Keratinocyte (primary cell): ENCODE measurements at regions not wholly inside any gene's neighbourhood (a gene's known extent, or its start where the extent isn't known, plus 50 kb on each side); places are given as distances from the start of the nearest gene placed in this dataset.

ENCODE experiments used
- DNase-seq: peaks from one replicate; pipeline ENCODE4 v3.0.0-alpha.2; 2011; ENCODE audit warnings: low read depth, missing footprints, low spot score
- FAIRE-seq: peaks from 2 replicates; lab custom pipeline; 2011; peaks lifted over from hg19 to GRCh38; lab: Jason Lieb, UNC
- H2AFZ ChIP-seq: 2 replicates; pipeline ENCODE4 v1.6.0; 2012; ENCODE audit warnings: low read length, control low read depth, inconsistent platforms; ENCODE audit not compliant: control insufficient read depth
- H3K27ac ChIP-seq: 2 replicates; pipeline ENCODE4 v1.5.1; 2011; ENCODE audit warnings: low read length; ENCODE audit not compliant: control insufficient read depth, insufficient read depth
- H3K27me3 ChIP-seq: 3 replicates; pipeline ENCODE4 v1.6.0; 2011; ENCODE audit warnings: low read length; ENCODE audit not compliant: control insufficient read depth, insufficient read depth; ENCODE audit errors: extremely low read depth
- H3K36me3 ChIP-seq, 2 experiments: 2 replicates in 1 of 2; 3 replicates in 1 of 2; pipeline ENCODE4 v1.5.1; 2011; ENCODE audit warnings: low read length in 2 of 2, mild to moderate bottlenecking in 1 of 2; ENCODE audit not compliant: control insufficient read depth in 2 of 2, insufficient read depth in 2 of 2; ENCODE audit errors: extremely low read depth in 1 of 2
- H3K4me1 ChIP-seq: 3 replicates; pipeline ENCODE4 v1.5.1; 2011; ENCODE audit warnings: low read length; ENCODE audit not compliant: control insufficient read depth, insufficient read depth; ENCODE audit errors: extremely low read depth
- H3K4me2 ChIP-seq: 3 replicates; pipeline ENCODE4 v1.6.0; 2011; ENCODE audit warnings: low read depth, low read length; ENCODE audit not compliant: control insufficient read depth, insufficient read depth; ENCODE audit errors: extremely low read depth
- H3K4me3 ChIP-seq, 3 experiments: fragments of 200-600 bp in 1 of 3; sonication (generic) in 1 of 3; 2 replicates in 2 of 3; 3 replicates in 1 of 3; pipeline ENCODE4 v1.5.1; 2011 to 2016; ENCODE audit warnings: low read length in 3 of 3, mild to moderate bottlenecking in 3 of 3, control low read depth in 2 of 3, inconsistent platforms in 1 of 3, low read depth in 1 of 3, mixed read lengths in 1 of 3, mixed run types in 1 of 3, moderate library complexity in 1 of 3; ENCODE audit not compliant: control insufficient read depth in 2 of 3, insufficient read depth in 2 of 3; ENCODE audit errors: extremely low read depth in 1 of 3
- H3K79me2 ChIP-seq: 2 replicates; pipeline ENCODE4 v1.6.0; 2012; ENCODE audit warnings: low read length; ENCODE audit not compliant: control insufficient read depth, insufficient read depth
- H3K9ac ChIP-seq: 3 replicates; pipeline ENCODE4 v1.6.0; 2011; ENCODE audit warnings: low read length; ENCODE audit not compliant: control insufficient read depth, insufficient read depth; ENCODE audit errors: extremely low read depth
- H3K9me1 ChIP-seq: 3 replicates; pipeline ENCODE4 v1.6.0; 2011; ENCODE audit warnings: low read length; ENCODE audit not compliant: control insufficient read depth, insufficient read depth; ENCODE audit errors: extremely low read depth
- H3K9me3 ChIP-seq: 2 replicates; pipeline ENCODE4 v1.5.1; 2012; ENCODE audit warnings: low read depth, low read length; ENCODE audit not compliant: control insufficient read depth
- H4K20me1 ChIP-seq: 3 replicates; pipeline ENCODE4 v1.6.0; 2011; ENCODE audit warnings: low read length; ENCODE audit not compliant: control insufficient read depth, insufficient read depth; ENCODE audit errors: extremely low read depth
- EZH2 ChIP-seq: IDR thresholded peaks from one replicate; pipeline ENCODE4 v1.6.1; 2012; ENCODE audit warnings: inconsistent platforms, mild to moderate bottlenecking, low read length, moderate library complexity
- dilution Hi-C: fragments of 300-500 bp; cut with MboI; formaldehyde crosslinking; loops from one replicate; pipeline ENCODE4 v1.7.0; 2020; ENCODE audit warnings: low sequenced_read_pairs; ENCODE audit not compliant: extremely low pct_ligation_motif_present
- TF ChIP-seq, protein P1 (sequence below), 3 experiments: IDR thresholded peaks in 1 of 3; conservative IDR thresholded peaks in 1 of 3; optimal IDR thresholded peaks in 1 of 3; 2 replicates in 2 of 3; 3 replicates in 1 of 3; pipeline versions ENCODE3 to v1.5.1; 2011; ENCODE audit warnings: low read length in 3 of 3, mild to moderate bottlenecking in 3 of 3, moderate library complexity in 2 of 3, control low read depth in 1 of 3, inconsistent platforms in 1 of 3; ENCODE audit not compliant: insufficient read depth in 2 of 3; ENCODE audit errors: extremely low read depth in 1 of 3

DNA sequence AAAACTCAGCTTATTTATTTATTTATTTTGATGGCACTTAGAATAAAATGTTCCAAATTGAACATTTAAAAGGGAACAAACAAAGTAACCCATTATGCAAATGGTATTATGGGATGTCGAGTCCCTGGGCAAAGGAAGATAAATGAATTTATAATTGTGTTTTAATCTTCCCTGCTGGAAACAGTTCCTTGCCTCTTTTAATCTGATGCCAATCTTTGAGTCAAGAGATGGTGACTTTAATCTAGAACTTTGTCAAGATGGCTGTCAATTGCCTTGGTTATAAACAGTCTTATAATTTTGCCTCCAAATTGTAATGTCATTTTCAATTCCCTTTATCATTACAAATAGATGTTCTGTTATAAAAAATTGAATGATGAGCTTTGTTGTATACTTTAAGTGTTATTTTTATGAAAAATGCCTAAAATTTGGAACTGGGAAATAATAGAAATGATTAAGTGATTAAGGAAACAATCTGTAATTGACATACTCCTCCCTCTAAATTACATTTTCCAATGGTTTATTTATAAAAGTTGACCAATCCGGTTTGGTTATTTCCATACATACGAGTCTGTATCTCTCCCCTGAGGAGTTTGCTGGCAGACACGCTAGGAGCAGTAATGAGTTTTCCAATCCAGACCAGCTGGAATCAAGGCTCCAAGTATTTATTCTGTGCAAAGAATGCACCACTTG is 134.9 kb upstream of the FRMD6 start:
- DNase-seq, result no peak
- Histone ChIP-seq H3K4me1 (peaks cover 23% of the 10 kb centered on the region), H3K4me2 (no peak overlapping the region), H4K20me1 (no peaks in the 10 kb centered on the region), H2AFZ (no peak overlapping the region), H3K36me3 (peaks cover 17 to 29% of the 10 kb centered on the region in 2 experiments), H3K9me3 (no peaks in the 10 kb centered on the region), H3K9me1 (no peaks in the 10 kb centered on the region), H3K9ac (no peak overlapping the region), H3K27ac (no peak overlapping the region), H3K27me3 (no peaks in the 10 kb centered on the region), H3K4me3 (no peak overlapping the region), H3K79me2 (peaks cover 93% of the 10 kb centered on the region)
- no peak for FAIRE-seq
- dilution Hi-C loops, result no loop called here
- TF ChIP-seq EZH2, result no peak
- TF ChIP-seq, protein P1, sequence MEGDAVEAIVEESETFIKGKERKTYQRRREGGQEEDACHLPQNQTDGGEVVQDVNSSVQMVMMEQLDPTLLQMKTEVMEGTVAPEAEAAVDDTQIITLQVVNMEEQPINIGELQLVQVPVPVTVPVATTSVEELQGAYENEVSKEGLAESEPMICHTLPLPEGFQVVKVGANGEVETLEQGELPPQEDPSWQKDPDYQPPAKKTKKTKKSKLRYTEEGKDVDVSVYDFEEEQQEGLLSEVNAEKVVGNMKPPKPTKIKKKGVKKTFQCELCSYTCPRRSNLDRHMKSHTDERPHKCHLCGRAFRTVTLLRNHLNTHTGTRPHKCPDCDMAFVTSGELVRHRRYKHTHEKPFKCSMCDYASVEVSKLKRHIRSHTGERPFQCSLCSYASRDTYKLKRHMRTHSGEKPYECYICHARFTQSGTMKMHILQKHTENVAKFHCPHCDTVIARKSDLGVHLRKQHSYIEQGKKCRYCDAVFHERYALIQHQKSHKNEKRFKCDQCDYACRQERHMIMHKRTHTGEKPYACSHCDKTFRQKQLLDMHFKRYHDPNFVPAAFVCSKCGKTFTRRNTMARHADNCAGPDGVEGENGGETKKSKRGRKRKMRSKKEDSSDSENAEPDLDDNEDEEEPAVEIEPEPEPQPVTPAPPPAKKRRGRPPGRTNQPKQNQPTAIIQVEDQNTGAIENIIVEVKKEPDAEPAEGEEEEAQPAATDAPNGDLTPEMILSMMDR (optimal IDR thresholded peaks at IDR 0.05 in 1 of 3, IDR thresholded peaks at IDR 0.05 in 1 of 3, conservative IDR thresholded peaks at IDR 0.05 in 1 of 3; ENCODE audit: extremely low read depth in 1 of 3, insufficient read depth in 2 of 3, low read length in 3 of 3), result no peak

DNA sequence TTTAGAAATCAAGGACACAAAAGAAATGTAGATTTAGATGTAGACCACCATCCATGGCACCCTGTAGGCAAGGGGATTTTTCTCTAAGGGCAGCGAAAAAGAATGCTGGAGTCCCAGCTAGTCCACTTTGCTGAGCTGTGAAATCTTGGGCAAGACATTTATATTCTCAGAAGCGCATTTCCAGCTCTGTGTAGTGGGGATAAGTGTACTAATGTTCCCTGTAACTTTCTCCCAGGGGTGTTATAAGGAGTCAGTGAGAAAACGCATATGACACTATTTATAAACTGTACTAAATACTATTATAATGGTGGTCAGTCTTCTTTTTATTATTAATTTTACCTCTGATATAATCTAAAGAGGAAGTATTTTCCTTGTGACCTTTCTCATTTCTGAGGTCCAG is 133.4 kb upstream of the FRMD6 start:
- dilution Hi-C loops, result no loop called here
- no peak for FAIRE-seq
- Histone ChIP-seq H3K36me3 (peaks cover 19 to 20% of the 10 kb centered on the region in 2 experiments), H3K9ac (no peak overlapping the region), H3K4me2 (no peak overlapping the region), H3K27me3 (no peaks in the 10 kb centered on the region), H4K20me1 (no peaks in the 10 kb centered on the region), H3K27ac (no peak overlapping the region), H3K9me3 (no peaks in the 10 kb centered on the region), H3K9me1 (no peaks in the 10 kb centered on the region), H3K79me2 (peaks cover 91% of the 10 kb centered on the region), H3K4me1 (peaks cover 23% of the 10 kb centered on the region), H3K4me3 (no peak overlapping the region), H2AFZ (no peak overlapping the region)
- no peak for TF ChIP-seq EZH2
- TF ChIP-seq, protein P1 (optimal IDR thresholded peaks at IDR 0.05 in 1 of 3, IDR thresholded peaks at IDR 0.05 in 1 of 3, conservative IDR thresholded peaks at IDR 0.05 in 1 of 3; ENCODE audit: extremely low read depth in 1 of 3, insufficient read depth in 2 of 3, low read length in 3 of 3), result no peak
- no peak for DNase-seq
